ENCODE measurements at regions not wholly inside any gene's neighbourhood (a gene's known extent, or its start where the extent isn't known, plus 50 kb on each side); places are given as distances from the start of the nearest gene placed in this dataset.

GRCh38 chr9:86676396-86676795, 270.9 kb downstream of the GAS1 start:
- TF ChIP-seq CTCF (conservative IDR thresholded peaks at IDR 0.05) = no peak
- TF ChIP-seq EZH2 (IDR thresholded peaks at IDR 0.05; ENCODE audit: low read depth) = no peak

All from PC-9 (cell line).